ENCODE measurements at regions not wholly inside any gene's neighbourhood (a gene's known extent, or its start where the extent isn't known, plus 50 kb on each side); places are given as distances from the start of the nearest gene placed in this dataset.

GRCh38 chr5:4945296-4945695 lies 194.8 kb upstream of the ADAMTS16 start (continued):
- no peak for TF ChIP-seq ZNF580 (tag by site-specific recombination; IDR thresholded peaks at IDR 0.05)
- TF ChIP-seq HOXD13 (CRISPR knock-in tag; IDR thresholded peaks at IDR 0.05; ENCODE audit: borderline replicate concordance): no peak
- no peak for TF ChIP-seq ZNF555 (tag by site-specific recombination; conservative IDR thresholded peaks at IDR 0.05)
- TF ChIP-seq ZNF221 (tag by site-specific recombination; IDR thresholded peaks at IDR 0.05; ENCODE audit: borderline replicate concordance): no peak
- no peak for TF ChIP-seq ZNF394 (tag by site-specific recombination; IDR thresholded peaks at IDR 0.05; ENCODE audit: borderline replicate concordance)
- no peak for TF ChIP-seq ZNF639 (tag by site-specific recombination; IDR thresholded peaks at IDR 0.05)

- H3K4me1 ChIP-seq (ENCODE audit: control insufficient read depth, insufficient read depth, low read length): no peaks in the 10 kb centered on the region
- TF ChIP-seq ZNF221 (tag by site-specific recombination; IDR thresholded peaks at IDR 0.05; ENCODE audit: borderline replicate concordance): no peak
- TF ChIP-seq ZSCAN4 (tag by site-specific recombination; IDR thresholded peaks at IDR 0.05): no peak
- no peak for TF ChIP-seq ZNF169 (tag by site-specific recombination; IDR thresholded peaks at IDR 0.05)
- TF ChIP-seq ZXDB (tag by site-specific recombination; IDR thresholded peaks at IDR 0.05): no peak
- no peak for TF ChIP-seq KLF7 (tag by site-specific recombination; IDR thresholded peaks at IDR 0.05; ENCODE audit: borderline replicate concordance)
- no peak for TF ChIP-seq BCL11A (tag by site-specific recombination; IDR thresholded peaks at IDR 0.05; ENCODE audit: low read depth)
- TF ChIP-seq TCF7L2 (IDR thresholded peaks at IDR 0.05; ENCODE audit: borderline replicate concordance, low read depth, low read length): no peak
- TF ChIP-seq ZNF214 (tag by site-specific recombination; IDR thresholded peaks at IDR 0.05; ENCODE audit: borderline replicate concordance): no peak
- no peak for TF ChIP-seq ZNF610 (tag by site-specific recombination; IDR thresholded peaks at IDR 0.05; ENCODE audit: borderline replicate concordance)
- no peak for TF ChIP-seq KLF10 (tag by site-specific recombination; IDR thresholded peaks at IDR 0.05)
- TF ChIP-seq ZNF776 (tag by site-specific recombination; IDR thresholded peaks at IDR 0.05; ENCODE audit: borderline replicate concordance): no peak
- no peak for TF ChIP-seq CTCF (tag by site-specific recombination; IDR thresholded peaks at IDR 0.05)
- no peak for TF ChIP-seq GLI2 (tag by site-specific recombination; IDR thresholded peaks at IDR 0.05; ENCODE audit: borderline replicate concordance, low read depth)
- no peak for TF ChIP-seq INSM2 (tag by site-specific recombination; IDR thresholded peaks at IDR 0.05)
- no peak for TF ChIP-seq ZBTB1 (tag by site-specific recombination; IDR thresholded peaks at IDR 0.05)
- TF ChIP-seq ZBTB11 (tag by site-specific recombination; conservative IDR thresholded peaks at IDR 0.05; ENCODE audit: low read depth): no peak
- TF ChIP-seq ZNF148 (tag by site-specific recombination; IDR thresholded peaks at IDR 0.05; ENCODE audit: borderline replicate concordance): no peak
- no peaks in the 10 kb centered on the region for H3K36me3 ChIP-seq (ENCODE audit: control insufficient read depth in 2 of 2, insufficient read depth in 1 of 2, low read length in 2 of 2)
- POLR2A ChIA-PET: no interaction called here
- no peaks in the 10 kb centered on the region for H3K9me3 ChIP-seq (ENCODE audit: control insufficient read depth, insufficient read depth, low read depth, low read length)
- CTCF ChIA-PET: interaction anchor here (2.9 kb wide), 1 partner anchor 67 kb away, joined by 12 read pairs; no protein-coding TSS in a partner anchor
- no peak overlapping the region for H3K4me3 ChIP-seq (ENCODE audit: low read depth, low read length)
- H3K27ac ChIP-seq (ENCODE audit: extremely low read depth, low read depth, low read length): no peak overlapping the region
Measured at GRCh38 chr5:4947106-4947505, 193.0 kb upstream of the ADAMTS16 start.
